ENCODE measurements at regions not wholly inside any gene's neighbourhood (a gene's known extent, or its start where the extent isn't known, plus 50 kb on each side); places are given as distances from the start of the nearest gene placed in this dataset.
A peak's percentile ranks its signal among the peaks of the same experiment; 100 is the strongest.

GRCh38 chr3:71987089-71987735 lies 202.3 kb upstream of the PROK2 start:
- H3K9me2 ChIP-seq = no peaks in the 10 kb centered on the region
- no peak overlapping the region for H3K4me2 ChIP-seq
- H3K9ac ChIP-seq = no peak overlapping the region
- no peaks in the 10 kb centered on the region for H3K36me3 ChIP-seq (replicated peaks in 1 of 2; ENCODE audit: control insufficient read depth in 1 of 2, insufficient read depth in 2 of 2, low read length in 1 of 2)
- TF ChIP-seq SMC3 (IDR thresholded peaks at IDR 0.05; ENCODE audit: low read depth, low read length) (peak; percentile 19; the same call in 1 of the 2 replicates), FOSL2 (IDR thresholded peaks at IDR 0.05; ENCODE audit: borderline replicate concordance, low read depth) (no peak), RAD21 (IDR thresholded peaks at IDR 0.05; ENCODE audit: low read length) (peak; percentile 40), SIN3A (IDR thresholded peaks at IDR 0.05; ENCODE audit: borderline replicate concordance, low read depth, low read length) (no peak), EZH2phosphoT487 (IDR thresholded peaks at IDR 0.05; ENCODE audit: borderline replicate concordance, low read depth) (no peak)
- POLR2A ChIA-PET = no interaction called here
- DNase-seq = no peak
- H3K27ac ChIP-seq (ENCODE audit: low read depth in 2 of 2, low read length in 1 of 2) = no peak overlapping the region
- H3K4me3 ChIP-seq (ENCODE audit: low read depth in 2 of 2, low read length in 1 of 2) = no peak overlapping the region
- no peaks in the 10 kb centered on the region for H3K79me2 ChIP-seq (ENCODE audit: insufficient read depth)
- 55% methylated on average over 9 of the region's 9 CpGs for WGBS (ENCODE audit: low lambda C conversion rate)
- H4K20me1 ChIP-seq (ENCODE audit: insufficient read depth) = no peaks in the 10 kb centered on the region
- no peaks in the 10 kb centered on the region for H3K4me1 ChIP-seq (ENCODE audit: control insufficient read depth in 1 of 2, insufficient read depth in 2 of 2, low read depth in 1 of 2, low read length in 1 of 2)
- H3K27me3 ChIP-seq (ENCODE audit: insufficient read depth) = no peaks in the 10 kb centered on the region; the same call in 1 of the 2 replicates
- CTCF ChIA-PET = interaction anchor here (0.7 to 1.5 kb wide), 6 partner anchors 10 to 111 kb away, joined by 3 to 6 read pairs (median 3); no protein-coding TSS in a partner anchor
- H2AFZ ChIP-seq (ENCODE audit: low read depth) = no peak overlapping the region
- no peaks in the 10 kb centered on the region for H3K9me3 ChIP-seq
- no peaks in the 10 kb centered on the region for H3F3A ChIP-seq (replicated peaks; ENCODE audit: insufficient read depth)

- WGBS (ENCODE audit: low lambda C conversion rate) = 49% methylated on average over 6 of the region's 6 CpGs
- H3K27ac ChIP-seq (ENCODE audit: low read depth in 2 of 2, low read length in 1 of 2) = no peak overlapping the region
- H3K9me2 ChIP-seq = no peaks in the 10 kb centered on the region
- H3K4me2 ChIP-seq = no peak overlapping the region
- no peaks in the 10 kb centered on the region for H3K36me3 ChIP-seq (replicated peaks in 1 of 2; ENCODE audit: control insufficient read depth in 1 of 2, insufficient read depth in 2 of 2, low read length in 1 of 2)
- no peak overlapping the region for H3K4me3 ChIP-seq (ENCODE audit: low read depth in 2 of 2, low read length in 1 of 2)
- H4K20me1 ChIP-seq (ENCODE audit: insufficient read depth) = no peaks in the 10 kb centered on the region
- H3K9me3 ChIP-seq = no peaks in the 10 kb centered on the region
- ChIA-PET POLR2A (no interaction called here), CTCF (interaction anchor here (0.7 to 2.2 kb wide), 6 partner anchors 9 to 112 kb away, joined by 3 to 6 read pairs (median 4); no protein-coding TSS in a partner anchor)
- no peaks in the 10 kb centered on the region; the same call in 1 of the 2 replicates for H3K27me3 ChIP-seq (ENCODE audit: insufficient read depth)
- no peak overlapping the region for H3K9ac ChIP-seq
- H3K79me2 ChIP-seq (ENCODE audit: insufficient read depth) = no peaks in the 10 kb centered on the region
- no peak overlapping the region for H2AFZ ChIP-seq (ENCODE audit: low read depth)
- no peaks in the 10 kb centered on the region for H3F3A ChIP-seq (replicated peaks; ENCODE audit: insufficient read depth)
- no peak for DNase-seq
- no peak for TF ChIP-seq NFIC (IDR thresholded peaks at IDR 0.05; ENCODE audit: borderline replicate concordance)
- TF ChIP-seq EP300 (IDR thresholded peaks at IDR 0.05; ENCODE audit: borderline replicate concordance in 1 of 2, low read depth in 1 of 2, low read length in 1 of 2) = no peak
- TF ChIP-seq GABPA (IDR thresholded peaks at IDR 0.05; ENCODE audit: low read depth) = no peak
- TF ChIP-seq JUND (IDR thresholded peaks at IDR 0.05) = no peak
- TF ChIP-seq CTCF (IDR thresholded peaks at IDR 0.05) = no peak
- no peak for TF ChIP-seq SMC3 (IDR thresholded peaks at IDR 0.05; ENCODE audit: low read depth, low read length)
- no peak for TF ChIP-seq MEF2A (IDR thresholded peaks at IDR 0.05; ENCODE audit: borderline replicate concordance, low read depth)
- no peak for TF ChIP-seq CHD2 (IDR thresholded peaks at IDR 0.05; ENCODE audit: low read length, partially characterized antibody)
- no peak for TF ChIP-seq USF1 (IDR thresholded peaks at IDR 0.05; ENCODE audit: borderline replicate concordance, low read depth)
- TF ChIP-seq GATA2 (CRISPR knock-in tag; IDR thresholded peaks at IDR 0.05) = no peak
- TF ChIP-seq FOSL2 (IDR thresholded peaks at IDR 0.05; ENCODE audit: borderline replicate concordance, low read depth) = no peak
- TF ChIP-seq MAX (IDR thresholded peaks at IDR 0.05; ENCODE audit: low read depth) = no peak
- no peak for TF ChIP-seq TAF1 (IDR thresholded peaks at IDR 0.05; ENCODE audit: borderline replicate concordance, low read depth, low read length)
- TF ChIP-seq PBX3 (IDR thresholded peaks at IDR 0.05) = no peak
- TF ChIP-seq POLR2AphosphoS5 (IDR thresholded peaks at IDR 0.05; ENCODE audit: low read depth, low read length) = no peak
- TF ChIP-seq FOXJ3 (CRISPR knock-in tag; IDR thresholded peaks at IDR 0.05) = no peak
- no peaks in the 10 kb centered on the region for H3K4me1 ChIP-seq (ENCODE audit: control insufficient read depth in 1 of 2, insufficient read depth in 2 of 2, low read depth in 1 of 2, low read length in 1 of 2)
Observed at GRCh38 chr3:71986606-71987005, 201.7 kb upstream of the PROK2 start.
